H1 (cell line): ENCODE measurements at regions not wholly inside any gene's neighbourhood (a gene's known extent, or its start where the extent isn't known, plus 50 kb on each side); places are given as distances from the start of the nearest gene placed in this dataset.

Source experiments
- SUZ12 ChIP-seq: fragments of 200-600 bp; sonication (generic); IDR thresholded peaks from 2 replicates; pipeline ENCODE4 v1.6.1; 2012; ENCODE audit warnings: mild to moderate bottlenecking, inconsistent platforms, low read length, moderate library complexity, mixed read lengths

- no peak for TF ChIP-seq SUZ12
Observed at GRCh38 chr3:102020735-102021134, 171.4 kb downstream of the NFKBIZ start (continued).
